Uterus (tissue), 3 donors: ENCODE measurements at regions not wholly inside any gene's neighbourhood (a gene's known extent, or its start where the extent isn't known, plus 50 kb on each side); places are given as distances from the start of the nearest gene placed in this dataset.

Source experiments
- DNase-seq, 2 donors: peaks; one replicate each; pipeline ENCODE4 v3.0.0-alpha.2; 2019 to 2020
- H3K27ac ChIP-seq, 2 donors: fragments of 200-600 bp; sonication (generic); 1 replicate in 1 of 2; 2 replicates in 1 of 2; pipeline ENCODE4 v1.5.1; 2016 to 2018
- H3K27me3 ChIP-seq, 2 donors: fragments of 200-600 bp; sonication (generic); one replicate each; pipeline ENCODE4 v1.5.1; 2018 to 2019; ENCODE audit warnings: control low read depth in 1 of 2
- H3K36me3 ChIP-seq, 2 donors: fragments of 200-600 bp; sonication (generic); one replicate each; pipeline ENCODE4 v1.5.1; 2019; ENCODE audit warnings: control low read depth in 1 of 2
- H3K4me1 ChIP-seq, 2 donors: fragments of 200-600 bp; sonication (generic); one replicate each; pipeline ENCODE4 v1.5.1; 2018 to 2019; ENCODE audit warnings: control low read depth in 1 of 2
- H3K4me3 ChIP-seq, 2 donors: fragments of 200-600 bp; sonication (generic); 1 replicate in 1 of 2; 2 replicates in 1 of 2; pipeline ENCODE4 v1.5.1; 2018 to 2019; ENCODE audit warnings: mild to moderate bottlenecking in 1 of 2
- H3K9me3 ChIP-seq, 2 donors: fragments of 200-600 bp; sonication (generic); one replicate each; pipeline ENCODE4 v1.5.1; 2019; ENCODE audit warnings: control low read depth in 1 of 2
- CTCF ChIP-seq, 4 experiments: fragments of 200-600 bp in 2 of 4; fragments of 450-650 bp in 2 of 4; sonication (generic) in 2 of 4; IDR thresholded peaks; one replicate each; pipeline ENCODE4 v1.5.1; 2016 to 2019; ENCODE audit warnings: antibody characterized with exemption in 4 of 4, mild to moderate bottlenecking in 2 of 4, moderate library complexity in 1 of 4
- POLR2A ChIP-seq, 2 donors: fragments of 450-650 bp; IDR thresholded peaks; one replicate each; pipeline ENCODE4 v1.6.1; 2016; ENCODE audit warnings: antibody characterized with exemption in 2 of 2, mild to moderate bottlenecking in 1 of 2, moderate library complexity in 1 of 2
- intact Hi-C: fragments of 100-400 bp; cut with DNase I; formaldehyde crosslinking; loops from one replicate; pipeline ENCODE4 v1.15.1; 2023; ENCODE audit warnings: low total_unique reads
- donor health status: DM: yes; HTN: yes; CAD: no.

GRCh38 chr2:226366920-226367319 is 432.7 kb downstream of the IRS1 start:
- Histone ChIP-seq H3K27ac (no peak overlapping the region), H3K9me3 (no peaks in the 10 kb centered on the region), H3K36me3 (no peaks in the 10 kb centered on the region), H3K27me3 (no peaks in the 10 kb centered on the region), H3K4me3 (no peak overlapping the region), H3K4me1 (no peaks in the 10 kb centered on the region)
- TF ChIP-seq POLR2A (IDR thresholded peaks at IDR 0.05) (no peak), CTCF (IDR thresholded peaks at IDR 0.05) (no peak)
- no peak for DNase-seq
- intact Hi-C loops = no loop called here

GRCh38 chr2:226364217-226364616 is 435.4 kb downstream of the IRS1 start:
- no peak for DNase-seq
- intact Hi-C loops = no loop called here

GRCh38 chr2:226362980-226363379 is 436.6 kb downstream of the IRS1 start:
- Histone ChIP-seq H3K27me3 (no peaks in the 10 kb centered on the region), H3K27ac (no peak overlapping the region), H3K4me1 (no peaks in the 10 kb centered on the region), H3K4me3 (no peak overlapping the region), H3K9me3 (no peaks in the 10 kb centered on the region), H3K36me3 (no peaks in the 10 kb centered on the region)
- TF ChIP-seq CTCF (IDR thresholded peaks at IDR 0.05) = no peak
- intact Hi-C loops = no loop called here
- DNase-seq = no peak

More at GRCh38 chr2:226364217-226364616, 435.4 kb downstream of the IRS1 start:
- Histone ChIP-seq H3K4me3 (no peak overlapping the region), H3K27ac (no peak overlapping the region), H3K4me1 (no peaks in the 10 kb centered on the region), H3K36me3 (no peaks in the 10 kb centered on the region), H3K27me3 (no peaks in the 10 kb centered on the region), H3K9me3 (no peaks in the 10 kb centered on the region)
- TF ChIP-seq POLR2A (IDR thresholded peaks at IDR 0.05) (no peak), CTCF (IDR thresholded peaks at IDR 0.05) (no peak)

GRCh38 chr2:226360658-226361057 is 439.0 kb downstream of the IRS1 start:
- Histone ChIP-seq H3K4me1 (no peaks in the 10 kb centered on the region), H3K27ac (no peak overlapping the region), H3K4me3 (no peak overlapping the region), H3K27me3 (no peaks in the 10 kb centered on the region), H3K36me3 (no peaks in the 10 kb centered on the region), H3K9me3 (no peaks in the 10 kb centered on the region)
- TF ChIP-seq POLR2A (IDR thresholded peaks at IDR 0.05) = no peak
- TF ChIP-seq CTCF (IDR thresholded peaks at IDR 0.05) = no peak
- no peak for DNase-seq
- intact Hi-C loops = no loop called here

- no peaks in the 10 kb centered on the region for H3K4me1 ChIP-seq
- no peaks in the 10 kb centered on the region for H3K9me3 ChIP-seq
- TF ChIP-seq POLR2A (IDR thresholded peaks at IDR 0.05) = no peak
- no peak for TF ChIP-seq CTCF (IDR thresholded peaks at IDR 0.05)
- no peak overlapping the region for H3K4me3 ChIP-seq
- H3K27ac ChIP-seq = no peak overlapping the region
- no peak for DNase-seq
- H3K27me3 ChIP-seq = no peaks in the 10 kb centered on the region
- intact Hi-C loops = no loop called here
- no peaks in the 10 kb centered on the region for H3K36me3 ChIP-seq
Measured at GRCh38 chr2:226358688-226359087, 440.9 kb downstream of the IRS1 start.
